HG02970 (cell line): ENCODE measurements at regions not wholly inside any gene's neighbourhood (a gene's known extent, or its start where the extent isn't known, plus 50 kb on each side); places are given as distances from the start of the nearest gene placed in this dataset.

Source experiments
- ATAC-seq: cut with Tn5 transposase; IDR thresholded peaks from one replicate; pipeline ENCODE4 v1.9.1; 2021; ENCODE audit warnings: mild to moderate bottlenecking, moderate library complexity, moderate number of reproducible peaks; ENCODE audit not compliant: unreplicated experiment, low FRiP score

- no peak for ATAC-seq
These were observed 376.1 kb downstream of the EFNA5 start for GRCh38 chr5:107294669-107295068.

DNA sequence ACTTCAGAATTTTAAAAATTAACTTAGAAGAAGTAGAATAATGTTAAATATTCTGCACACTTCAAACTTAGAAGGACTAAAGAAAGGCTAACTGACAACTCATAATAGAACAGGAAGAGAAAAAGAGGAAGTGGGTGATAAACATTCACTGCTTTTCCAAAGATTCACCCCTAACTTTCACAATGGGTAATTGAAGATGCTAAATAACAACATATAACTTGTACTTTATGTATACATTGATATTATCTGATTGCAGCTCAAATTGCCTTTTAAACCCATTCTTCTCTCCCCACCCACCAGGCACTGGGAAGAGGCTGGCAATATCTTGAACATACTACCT lies 376.6 kb downstream of the EFNA5 start:
- peak; percentile 52 for ATAC-seq

GRCh38 chr5:107293541-107294210 lies 377.1 kb downstream of the EFNA5 start:
- peak; percentile 9 for ATAC-seq

DNA sequence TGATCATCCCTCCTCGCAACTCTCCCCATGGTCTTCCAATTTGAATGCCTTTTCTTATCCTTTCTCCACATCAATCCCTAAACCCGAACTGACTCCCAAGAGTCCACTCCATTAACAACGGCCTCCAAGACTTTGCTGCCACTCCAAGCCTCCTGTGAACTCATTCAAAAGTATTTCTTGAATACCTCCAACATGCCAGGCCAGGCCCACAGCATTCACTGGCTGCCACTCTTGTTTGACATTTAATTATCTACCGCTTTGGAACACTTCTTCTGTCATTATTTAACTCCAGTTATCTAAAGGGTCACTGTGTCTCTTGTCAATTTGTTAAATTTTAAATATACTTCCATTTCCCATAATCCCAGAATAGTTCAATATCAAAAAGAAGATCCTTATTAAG lies 378.9 kb downstream of the EFNA5 start:
- no peak for ATAC-seq

DNA sequence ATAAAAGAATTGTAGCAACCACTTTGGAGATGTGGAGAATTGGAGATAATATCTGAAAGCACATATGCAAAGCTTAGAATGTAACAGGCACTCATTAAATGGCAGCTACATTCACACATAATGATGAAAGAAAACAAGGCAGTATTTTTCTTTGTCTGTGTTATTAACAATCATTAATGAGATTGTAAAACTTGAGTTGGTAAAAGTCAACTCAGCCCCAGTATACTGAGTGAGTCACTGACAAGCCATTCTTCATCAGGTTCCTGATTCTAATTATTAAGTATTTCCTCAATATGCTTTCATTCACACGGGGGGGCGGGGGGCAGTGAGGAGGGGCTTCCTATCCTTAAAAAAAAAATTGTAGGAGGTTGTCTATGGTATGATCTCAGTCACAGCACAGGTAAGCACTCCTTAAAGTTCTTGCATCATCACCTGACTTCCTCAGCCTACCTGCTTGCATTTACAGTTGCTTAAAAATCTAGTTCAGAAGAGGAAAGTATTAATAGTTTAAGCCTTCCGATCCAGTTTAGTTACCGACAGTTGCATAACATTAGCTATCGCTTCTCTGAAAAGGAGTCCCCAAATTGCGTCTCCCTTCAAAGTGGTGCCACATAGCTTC lies 379.8 kb downstream of the EFNA5 start:
- no peak for ATAC-seq

DNA sequence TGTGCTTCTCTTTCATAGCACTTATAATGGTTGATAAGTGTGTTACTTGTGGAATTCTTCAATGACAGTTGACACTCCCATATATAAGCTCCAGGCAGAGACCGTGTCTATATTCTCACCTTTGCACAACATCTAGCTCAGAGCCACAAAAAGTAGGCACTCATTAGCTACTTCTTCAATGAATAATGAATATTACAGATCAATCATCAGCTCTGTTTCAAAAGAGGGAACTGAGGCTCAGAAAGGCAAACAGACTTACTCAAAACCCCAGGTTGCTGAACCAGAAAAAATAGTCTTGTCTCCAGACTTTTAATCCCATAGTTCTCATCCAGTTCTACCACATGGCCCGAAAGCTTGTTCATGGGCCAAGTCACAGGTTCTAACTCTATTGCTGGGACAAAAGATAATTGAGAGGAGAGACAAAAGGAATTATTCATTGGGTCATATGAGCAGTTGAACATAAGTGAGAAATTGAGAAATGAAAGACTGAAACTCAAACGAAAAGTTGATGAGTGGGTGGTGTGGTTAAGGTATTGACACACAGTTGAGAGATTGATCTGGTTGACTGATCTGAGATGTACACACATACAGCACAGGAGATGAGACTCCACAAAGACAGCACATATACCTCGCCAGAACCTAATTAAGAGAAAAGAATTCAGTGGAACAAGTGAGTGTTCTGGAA lies 381.6 kb downstream of the EFNA5 start:
- ATAC-seq = peak; percentile 86

DNA sequence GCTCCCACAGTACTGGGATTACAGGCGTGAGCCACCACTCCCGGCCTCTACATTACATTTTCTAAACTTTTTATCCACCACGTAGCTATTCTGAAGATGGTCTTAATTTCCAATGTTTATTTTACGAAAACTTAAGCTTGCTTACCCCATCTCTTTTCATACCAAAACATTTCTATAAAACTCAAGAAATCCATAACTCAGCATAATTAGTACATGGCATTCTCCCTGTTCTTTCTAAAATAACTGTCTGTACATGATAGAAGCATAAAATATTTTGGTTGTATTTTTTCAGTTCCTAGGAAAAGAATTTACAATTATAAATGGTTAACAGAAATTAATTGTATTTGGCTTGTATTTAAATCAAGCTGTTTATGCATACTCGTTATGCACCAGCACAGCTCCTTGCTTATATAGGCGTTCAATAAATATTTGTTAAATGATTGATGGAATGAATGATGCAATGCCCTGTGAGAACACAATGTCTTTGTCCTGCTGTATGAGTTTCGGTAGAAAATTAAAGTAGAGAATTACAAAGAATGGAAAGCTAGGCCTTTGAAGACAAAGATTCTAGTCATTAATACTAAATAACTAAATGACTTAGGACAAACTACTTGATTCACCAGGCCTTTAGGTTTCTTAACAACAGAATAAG lies 384.2 kb downstream of the EFNA5 start:
- ATAC-seq = no peak

- no peak for ATAC-seq
These were observed 385.0 kb downstream of the EFNA5 start for GRCh38 chr5:107285772-107286171.

GRCh38 chr5:107284822-107285525 lies 385.8 kb downstream of the EFNA5 start:
- no peak for ATAC-seq

DNA sequence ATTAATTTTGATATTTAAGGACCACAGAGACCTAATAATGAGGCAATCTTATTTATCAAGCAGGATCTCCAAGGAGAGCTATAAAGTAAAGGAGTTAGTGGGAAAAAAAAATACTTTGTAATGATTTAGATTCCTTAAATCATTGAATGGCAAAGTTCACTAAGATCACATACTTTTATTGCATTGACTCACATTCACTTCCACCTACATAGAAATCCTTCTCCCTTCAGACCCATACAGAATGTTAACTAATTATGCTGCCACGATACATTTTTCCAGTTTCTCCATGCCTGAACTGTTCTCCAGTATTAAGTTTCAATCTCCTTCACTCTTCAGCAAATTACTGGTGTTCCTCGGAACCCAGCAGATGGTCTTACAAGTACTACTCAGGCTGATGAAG lies 388.7 kb downstream of the EFNA5 start:
- ATAC-seq = no peak

DNA sequence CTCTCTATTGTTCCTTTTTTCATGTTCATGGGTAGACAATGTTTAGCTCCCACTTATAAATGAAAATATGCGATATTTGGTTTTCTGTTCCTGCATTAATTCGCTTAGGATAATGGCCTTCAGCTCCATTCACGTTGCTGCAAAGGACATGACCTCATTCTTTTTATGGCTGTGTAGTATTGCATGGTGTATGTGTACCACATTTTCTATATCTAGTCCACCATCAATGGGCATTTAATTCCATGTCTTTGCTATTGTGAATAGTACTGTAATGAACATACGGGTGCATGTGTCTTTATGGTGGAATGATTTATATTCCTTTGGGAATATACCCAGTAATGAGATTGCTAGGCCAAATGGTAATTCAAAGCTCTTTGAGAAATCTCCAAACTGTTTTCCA lies 392.0 kb downstream of the EFNA5 start:
- no peak for ATAC-seq

GRCh38 chr5:107277485-107278125 lies 393.1 kb downstream of the EFNA5 start:
- ATAC-seq = no peak

GRCh38 chr5:107275333-107275732 lies 395.4 kb downstream of the EFNA5 start:
- ATAC-seq = no peak

- ATAC-seq = no peak
These were observed 396.2 kb downstream of the EFNA5 start for GRCh38 chr5:107274571-107274970.

DNA sequence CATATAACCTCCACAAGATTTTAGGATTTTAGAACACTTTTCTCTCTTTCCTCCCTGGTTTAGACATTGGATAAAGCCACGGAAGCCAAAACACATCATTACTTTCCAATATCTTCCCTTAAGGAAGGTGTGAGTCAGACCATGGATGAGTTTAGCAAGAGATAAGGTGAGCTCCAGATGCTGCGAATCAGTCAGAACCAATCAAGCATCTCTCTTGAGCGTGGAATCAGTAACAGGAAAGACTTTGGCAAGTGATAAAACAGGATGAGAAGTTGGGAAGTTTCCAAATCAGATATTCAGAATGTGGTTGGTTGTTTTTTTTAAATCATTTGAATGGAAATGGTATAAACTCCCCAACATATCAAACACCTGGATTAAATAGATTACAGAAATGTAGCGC lies 397.8 kb downstream of the EFNA5 start:
- no peak for ATAC-seq

GRCh38 chr5:107272509-107272908 lies 398.2 kb downstream of the EFNA5 start:
- ATAC-seq = no peak

DNA sequence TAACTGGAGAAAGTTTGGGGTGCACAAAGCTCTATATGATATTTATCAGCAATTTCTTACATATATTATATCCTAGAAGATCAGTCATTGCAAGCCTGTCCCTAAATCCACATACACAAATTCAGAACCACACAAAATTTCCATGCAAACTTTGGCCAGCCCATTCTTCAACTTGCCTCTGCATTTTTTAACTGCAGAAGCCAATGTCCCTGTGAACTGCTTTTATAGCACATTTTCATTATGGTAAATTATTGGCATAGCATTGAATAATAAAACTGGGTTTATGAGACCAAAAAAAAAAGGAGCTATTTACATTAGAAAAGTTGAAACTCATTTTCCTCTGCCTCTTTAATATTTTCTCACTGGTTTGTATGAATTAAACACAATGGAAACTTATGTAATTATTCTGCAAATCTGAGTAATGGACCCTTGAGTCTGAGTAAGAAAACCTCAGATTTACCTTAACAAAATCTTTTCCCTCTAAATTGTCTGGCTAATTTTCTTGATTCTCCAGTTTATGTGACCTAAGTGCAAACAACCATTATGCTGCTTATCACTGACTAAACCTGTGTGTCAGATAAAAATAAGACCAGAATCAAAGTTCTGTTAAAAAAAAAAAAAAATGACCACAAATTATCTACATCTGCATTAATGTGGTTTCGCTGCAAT lies 398.9 kb downstream of the EFNA5 start:
- no peak for ATAC-seq

- no peak for ATAC-seq
These were observed 400.2 kb downstream of the EFNA5 start for GRCh38 chr5:107270561-107270960.

- ATAC-seq = no peak
These were observed 401.1 kb downstream of the EFNA5 start for GRCh38 chr5:107269678-107270077.

DNA sequence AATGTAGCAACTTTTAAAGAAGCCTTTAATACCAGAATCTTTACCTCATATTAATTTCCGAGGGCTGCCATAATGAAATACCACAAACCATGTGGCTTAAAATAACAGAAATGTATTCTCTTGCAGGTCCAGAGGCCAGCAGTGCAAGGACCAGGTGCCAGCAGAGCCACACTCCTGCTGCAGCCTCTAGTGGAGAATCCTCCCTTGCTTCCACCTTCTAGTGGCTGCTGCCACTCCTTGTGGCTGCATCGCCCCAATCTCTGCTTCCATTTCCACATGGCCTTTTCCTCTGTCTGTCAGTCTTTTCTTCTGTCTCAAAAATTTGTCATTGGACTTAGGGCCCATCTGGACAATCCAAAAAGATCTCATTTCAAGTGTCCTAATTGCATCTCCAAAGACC lies 401.5 kb downstream of the EFNA5 start:
- ATAC-seq = no peak
